Activated T-cell treated with anti-CD3 and anti-CD28 coated beads, Interleukin-2, amount 50 U/mL, for 48 hours (primary cell): ENCODE measurements at regions not wholly inside any gene's neighbourhood (a gene's known extent, or its start where the extent isn't known, plus 50 kb on each side); places are given as distances from the start of the nearest gene placed in this dataset.
"Not testable (repeated sequence)": the region's sequence is repeated elsewhere in the genome, so short reads cannot be mapped to it uniquely, and the experiment has no call there.

Source experiments
- DNase-seq, 2 experiments: peaks; one replicate each; pipeline ENCODE4 v3.0.0-alpha.2; 2020

- DNase-seq, result no peak
These were observed 160.3 kb downstream of the TLR4 start for GRCh38 chr9:117864385-117865057.

- DNase-seq, result no peak
These were observed 164.4 kb downstream of the TLR4 start for GRCh38 chr9:117868594-117868993.

- no peak for DNase-seq
These were observed 165.1 kb downstream of the TLR4 start for GRCh38 chr9:117869287-117869686.

- no peak for DNase-seq
These were observed 165.5 kb downstream of the TLR4 start for GRCh38 chr9:117869712-117870111.

- DNase-seq, result no peak
These were observed 169.5 kb downstream of the TLR4 start for GRCh38 chr9:117873664-117874063.

GRCh38 chr9:117875886-117876285, 171.7 kb downstream of the TLR4 start:
- no peak for DNase-seq

DNA sequence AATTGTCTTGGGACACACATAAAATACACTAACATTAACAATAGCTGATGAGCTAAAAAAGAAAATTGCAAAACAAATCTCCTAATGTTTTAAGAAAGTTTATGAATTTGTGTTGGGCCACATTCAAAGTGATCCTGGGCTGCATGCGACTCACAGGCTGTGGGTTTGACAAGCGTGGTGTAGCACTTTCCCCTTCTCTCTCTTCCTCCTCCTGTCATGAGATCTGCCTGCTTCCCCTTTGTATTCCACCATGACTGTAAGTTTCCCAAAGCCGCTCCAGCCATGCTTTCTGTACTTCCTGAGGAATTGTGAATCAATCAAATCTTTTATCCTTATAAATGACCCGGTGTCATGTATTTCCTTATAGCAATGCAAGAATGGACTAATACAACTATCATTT, 178.0 kb downstream of the TLR4 start:
- DNase-seq, result no peak

DNA sequence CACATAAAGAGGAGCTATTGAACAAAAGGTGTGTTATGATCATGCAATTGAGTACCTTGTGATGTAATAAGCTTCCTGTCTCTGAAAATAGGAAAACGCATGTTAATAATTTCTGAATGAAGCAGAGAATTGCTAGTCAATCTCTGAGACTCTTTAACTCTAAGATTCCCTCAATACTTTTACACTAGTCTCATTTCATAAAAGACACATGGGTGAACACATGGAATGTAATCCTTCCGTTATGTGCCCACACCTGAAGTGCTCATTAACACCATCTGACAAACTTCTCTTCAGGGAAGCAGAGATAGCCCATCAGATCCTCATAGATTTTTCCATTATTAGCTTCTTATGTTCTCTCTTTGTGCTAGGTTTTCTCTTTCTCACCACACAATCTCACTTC, 182.4 kb downstream of the TLR4 start:
- no peak for DNase-seq

- no peak for DNase-seq
These were observed 183.2 kb downstream of the TLR4 start for GRCh38 chr9:117887383-117887782.

DNA sequence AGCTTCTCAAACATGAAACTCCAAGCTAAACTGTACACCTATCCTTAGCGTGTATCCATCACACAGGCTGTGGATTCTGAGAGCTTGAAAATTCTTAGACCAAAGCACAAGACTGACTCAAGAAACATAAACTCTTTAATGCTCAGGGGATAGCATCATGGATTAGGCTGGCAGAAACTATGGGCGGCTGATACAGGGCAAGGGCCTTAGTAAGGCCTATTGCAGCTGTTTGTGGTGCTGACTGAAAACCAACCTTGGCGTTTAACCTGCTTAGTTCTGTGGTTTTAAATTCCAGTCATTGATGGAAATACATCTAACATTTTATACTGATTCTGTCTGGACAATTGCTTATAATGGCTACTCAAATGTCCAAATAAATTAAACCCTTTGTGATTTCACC, 183.7 kb downstream of the TLR4 start:
- no peak for DNase-seq

- no peak for DNase-seq
These were observed 199.2 kb downstream of the TLR4 start for GRCh38 chr9:117903453-117903852.

DNA sequence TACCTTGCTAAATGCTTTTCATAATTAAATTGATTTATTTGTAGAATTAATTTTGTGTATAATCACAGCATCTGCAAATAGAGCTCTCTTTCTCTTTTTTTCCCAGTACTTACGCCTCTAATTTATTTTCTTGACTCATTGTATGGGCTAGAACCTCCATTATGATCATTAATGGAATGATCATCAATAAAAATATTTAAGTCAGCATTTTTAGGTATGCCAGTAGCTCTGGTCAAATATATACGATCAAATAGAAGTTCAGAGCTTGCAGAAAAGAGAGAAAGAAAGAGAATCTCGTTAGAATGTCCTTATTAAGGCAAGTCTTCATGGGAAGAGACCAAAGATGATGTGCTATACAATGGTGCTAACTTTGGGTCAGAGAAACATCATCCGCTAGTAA, 202.6 kb downstream of the TLR4 start:
- no peak for DNase-seq

GRCh38 chr9:117907420-117907819, 203.2 kb downstream of the TLR4 start:
- no peak for DNase-seq

GRCh38 chr9:117916291-117916690, 212.1 kb downstream of the TLR4 start:
- no peak for DNase-seq

GRCh38 chr9:117917873-117918272, 213.7 kb downstream of the TLR4 start:
- DNase-seq, result no peak

- no peak for DNase-seq
These were observed 215.3 kb downstream of the TLR4 start for GRCh38 chr9:117919538-117919937.

DNA sequence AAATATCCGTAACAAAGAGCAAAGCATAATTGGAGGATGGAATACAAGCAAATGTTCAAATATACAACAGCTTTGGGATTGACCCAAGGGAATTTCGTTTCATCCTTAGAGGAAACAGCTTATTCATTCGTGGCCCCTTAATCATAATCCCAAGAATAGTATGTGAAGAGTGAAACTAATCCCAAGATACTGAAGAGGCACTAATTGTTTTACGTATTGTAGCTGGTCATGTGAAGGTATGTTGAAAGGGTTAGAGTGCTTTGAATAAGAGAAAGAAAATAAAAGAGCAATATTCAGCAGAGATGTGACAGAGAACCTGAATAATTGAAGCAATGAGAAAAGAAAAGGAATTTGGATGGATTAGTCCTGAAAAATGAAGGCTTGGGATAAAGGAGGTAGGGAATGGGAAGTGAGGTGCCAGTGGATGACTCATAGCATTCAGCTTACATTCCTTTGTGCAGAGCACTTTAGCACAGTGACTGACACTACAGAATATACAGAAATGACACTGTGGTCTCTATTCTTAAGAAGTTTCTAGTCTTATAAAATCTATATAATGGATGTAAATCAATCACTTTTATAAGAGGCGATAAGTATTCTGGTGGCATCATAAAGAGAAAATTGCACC, 221.9 kb downstream of the TLR4 start:
- no peak for DNase-seq

GRCh38 chr9:117927354-117927753, 223.2 kb downstream of the TLR4 start:
- DNase-seq, result no peak

DNA sequence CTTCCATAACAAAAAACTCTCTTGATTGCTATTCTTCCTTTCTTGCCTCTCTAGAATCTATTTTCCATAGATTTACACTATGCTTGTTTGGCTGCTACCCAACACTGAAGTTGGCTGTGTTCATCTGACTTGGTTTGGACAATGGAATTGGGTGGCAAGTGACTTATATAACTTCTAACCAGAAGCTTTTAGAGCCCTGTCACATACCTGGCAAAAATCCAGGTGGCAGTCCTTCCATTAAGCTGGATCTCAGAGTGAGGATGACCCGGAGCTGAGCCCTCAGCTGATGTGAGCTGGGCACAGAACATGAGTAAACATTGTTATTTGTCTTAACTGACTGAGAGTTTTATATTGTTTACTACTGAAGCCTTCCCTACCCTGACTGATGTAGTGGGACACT, 225.7 kb downstream of the TLR4 start:
- no peak for DNase-seq

DNA sequence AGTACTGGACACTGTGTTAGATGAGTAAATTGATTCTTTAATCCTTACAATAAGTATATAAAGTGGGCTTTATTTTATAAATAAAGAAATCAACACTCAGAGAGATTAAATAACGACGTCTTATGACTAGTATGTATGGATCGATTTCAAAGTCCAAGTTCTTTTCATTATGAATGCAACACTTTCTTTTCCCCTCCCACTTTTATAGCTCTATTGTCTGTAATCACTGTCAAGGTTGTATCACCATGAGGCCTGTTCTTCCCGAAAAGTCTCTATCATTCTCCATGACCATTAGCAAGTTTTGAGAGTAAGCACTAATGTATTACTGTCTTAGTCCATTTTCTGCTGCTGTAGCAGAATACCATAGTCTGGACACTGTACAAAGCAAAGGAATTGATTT, 228.4 kb downstream of the TLR4 start:
- no peak for DNase-seq

- no peak for DNase-seq
These were observed 232.3 kb downstream of the TLR4 start for GRCh38 chr9:117936185-117937130.

DNA sequence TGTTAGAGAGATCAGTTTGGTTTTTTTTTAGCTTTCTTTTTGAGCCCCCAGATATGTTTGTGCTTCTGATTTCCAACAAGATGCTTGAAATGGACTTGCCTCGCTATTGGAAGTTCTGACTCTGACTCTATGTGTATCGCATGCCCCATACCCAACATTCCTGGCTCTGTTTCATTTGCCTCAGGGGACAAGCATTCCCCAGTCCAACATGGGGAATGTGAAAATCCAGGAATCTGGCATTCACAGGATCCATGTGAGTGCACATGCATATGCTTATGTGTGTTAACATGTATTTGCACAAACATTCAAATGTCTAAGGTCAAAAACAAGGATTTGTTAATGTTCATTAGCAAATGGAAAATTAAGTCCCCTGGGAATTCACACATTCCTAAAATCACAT, 233.9 kb downstream of the TLR4 start:
- no peak for DNase-seq

GRCh38 chr9:117938896-117939295, 234.7 kb downstream of the TLR4 start:
- DNase-seq, result no peak

DNA sequence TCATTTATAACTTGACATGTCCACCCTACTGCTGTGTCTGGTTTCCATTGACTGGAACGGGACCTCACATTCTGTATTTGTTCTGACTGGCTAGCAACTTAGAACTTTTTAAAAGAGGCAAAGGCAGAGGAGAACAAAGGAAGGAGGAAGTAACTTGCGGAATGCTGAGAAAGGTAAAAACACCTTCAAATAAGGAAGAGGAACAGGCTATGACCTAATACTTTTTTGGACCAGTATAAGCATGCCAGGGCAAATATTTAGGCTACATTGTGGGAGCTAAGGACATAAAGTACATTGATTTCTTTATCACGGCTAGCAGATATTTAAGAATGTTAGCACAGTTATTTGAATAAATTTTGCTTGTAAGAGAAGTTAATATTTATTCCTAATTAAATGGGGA, 240.5 kb downstream of the TLR4 start:
- DNase-seq, result not testable (repeated sequence)
